NB4 (cell line): ENCODE measurements at regions not wholly inside any gene's neighbourhood (a gene's known extent, or its start where the extent isn't known, plus 50 kb on each side); places are given as distances from the start of the nearest gene placed in this dataset.
A peak's percentile ranks its signal among the peaks of the same experiment; 100 is the strongest.

Source experiments
- DNase-seq: peaks from one replicate; pipeline ENCODE4 v3.0.0; 2010; ENCODE audit warnings: low read depth
- H3K4me3 ChIP-seq: one replicate; pipeline ENCODE4 v1.5.1; 2011; ENCODE audit warnings: mild to moderate bottlenecking, low read depth, low read length, moderate library complexity
- CTCF ChIP-seq: IDR thresholded peaks from one replicate; pipeline ENCODE4 v1.5.1; 2012; ENCODE audit warnings: low read depth, low read length
- MAX ChIP-seq: IDR thresholded peaks from 2 replicates; pipeline ENCODE4 v1.6.1; 2011; ENCODE audit warnings: low read depth, low read length
- MYC ChIP-seq: IDR thresholded peaks from 2 replicates; pipeline ENCODE4 v1.6.1; 2011; ENCODE audit warnings: low read depth, low read length
- POLR2A ChIP-seq: IDR thresholded peaks from 2 replicates; pipeline ENCODE4 v1.6.1; 2011; ENCODE audit warnings: mild to moderate bottlenecking; ENCODE audit not compliant: insufficient read length; ENCODE audit errors: extremely low read depth

- TF ChIP-seq CTCF (no peak), MAX (no peak), POLR2A (no peak), MYC (no peak)
- DNase-seq = no peak
- H3K4me3 ChIP-seq = no peak overlapping the region
Observed at GRCh38 chr9:75602060-75602459, 288.4 kb upstream of the PCSK5 start.

- TF ChIP-seq POLR2A (no peak), CTCF (no peak), MYC (no peak), MAX (no peak)
- no peak overlapping the region for H3K4me3 ChIP-seq
- DNase-seq = peak; percentile 50
Observed at GRCh38 chr9:75604661-75605060, 285.8 kb upstream of the PCSK5 start.

- no peak overlapping the region for H3K4me3 ChIP-seq
- DNase-seq = no peak
- no peak for TF ChIP-seq MAX
- no peak for TF ChIP-seq POLR2A
- no peak for TF ChIP-seq CTCF
- no peak for TF ChIP-seq MYC
Observed at GRCh38 chr9:75607521-75607920, 283.0 kb upstream of the PCSK5 start.

- H3K4me3 ChIP-seq = no peak overlapping the region
- DNase-seq = no peak
- TF ChIP-seq MAX = no peak
Observed at GRCh38 chr9:75609401-75609800, 281.1 kb upstream of the PCSK5 start.

- TF ChIP-seq POLR2A (no peak), MAX (no peak), CTCF (no peak), MYC (no peak)
Observed at GRCh38 chr9:75610246-75610645, 280.2 kb upstream of the PCSK5 start.

GRCh38 chr9:75612205-75612604, 278.3 kb upstream of the PCSK5 start:
- H3K4me3 ChIP-seq = no peak overlapping the region

More at GRCh38 chr9:75610246-75610645, 280.2 kb upstream of the PCSK5 start:
- DNase-seq = no peak
- H3K4me3 ChIP-seq = no peak overlapping the region

More at GRCh38 chr9:75612205-75612604, 278.3 kb upstream of the PCSK5 start:
- no peak for DNase-seq
- TF ChIP-seq CTCF = no peak
- no peak for TF ChIP-seq MYC
